Dedifferentiated amniotic fluid mesenchymal stem cell (primary cell): ENCODE measurements at regions not wholly inside any gene's neighbourhood (a gene's known extent, or its start where the extent isn't known, plus 50 kb on each side); places are given as distances from the start of the nearest gene placed in this dataset.

Experiments used
- DNase-seq: peaks from one replicate; pipeline ENCODE4 v3.0.0-alpha.2; 2016; ENCODE audit errors: extremely low spot score

- no peak for DNase-seq
Measured at GRCh38 chr7:125055376-125055775, 125.8 kb upstream of the POT1 start.

GRCh38 chr7:125046767-125047166 lies 117.1 kb upstream of the POT1 start:
- DNase-seq: no peak

- DNase-seq: no peak
Measured at GRCh38 chr7:125033506-125033905, 103.9 kb upstream of the POT1 start.

- DNase-seq: no peak
Measured at GRCh38 chr7:125032943-125033342, 103.3 kb upstream of the POT1 start.

GRCh38 chr7:125030756-125031387 lies 101.2 kb upstream of the POT1 start:
- no peak for DNase-seq

- DNase-seq: no peak
Measured at GRCh38 chr7:125025620-125026019, 96.0 kb upstream of the POT1 start.

- no peak for DNase-seq
Measured at GRCh38 chr7:125020801-125021200, 91.2 kb upstream of the POT1 start.

GRCh38 chr7:125010540-125010939 lies 80.9 kb upstream of the POT1 start:
- no peak for DNase-seq

GRCh38 chr7:124996778-124997177 lies 67.2 kb upstream of the POT1 start:
- no peak for DNase-seq

GRCh38 chr7:124992851-124993562 lies 63.4 kb upstream of the POT1 start:
- DNase-seq: peak; percentile 77

- no peak for DNase-seq
Measured at GRCh38 chr7:124989911-124990310, 60.3 kb upstream of the POT1 start.
